Uterus (tissue), 3 donors: ENCODE measurements at regions not wholly inside any gene's neighbourhood (a gene's known extent, or its start where the extent isn't known, plus 50 kb on each side); places are given as distances from the start of the nearest gene placed in this dataset.

ENCODE experiments used
- DNase-seq, 2 donors: peaks; one replicate each; pipeline ENCODE4 v3.0.0-alpha.2; 2019 to 2020
- H3K27ac ChIP-seq, 2 donors: fragments of 200-600 bp; sonication (generic); 1 replicate in 1 of 2; 2 replicates in 1 of 2; pipeline ENCODE4 v1.5.1; 2016 to 2018
- H3K27me3 ChIP-seq, 2 donors: fragments of 200-600 bp; sonication (generic); one replicate each; pipeline ENCODE4 v1.5.1; 2018 to 2019; ENCODE audit warnings: control low read depth in 1 of 2
- H3K36me3 ChIP-seq, 2 donors: fragments of 200-600 bp; sonication (generic); one replicate each; pipeline ENCODE4 v1.5.1; 2019; ENCODE audit warnings: control low read depth in 1 of 2
- H3K4me1 ChIP-seq, 2 donors: fragments of 200-600 bp; sonication (generic); one replicate each; pipeline ENCODE4 v1.5.1; 2018 to 2019; ENCODE audit warnings: control low read depth in 1 of 2
- H3K4me3 ChIP-seq, 2 donors: fragments of 200-600 bp; sonication (generic); 1 replicate in 1 of 2; 2 replicates in 1 of 2; pipeline ENCODE4 v1.5.1; 2018 to 2019; ENCODE audit warnings: mild to moderate bottlenecking in 1 of 2
- H3K9me3 ChIP-seq, 2 donors: fragments of 200-600 bp; sonication (generic); one replicate each; pipeline ENCODE4 v1.5.1; 2019; ENCODE audit warnings: control low read depth in 1 of 2
- POLR2A ChIP-seq, 2 donors: fragments of 450-650 bp; IDR thresholded peaks; one replicate each; pipeline ENCODE4 v1.6.1; 2016; ENCODE audit warnings: antibody characterized with exemption in 2 of 2, mild to moderate bottlenecking in 1 of 2, moderate library complexity in 1 of 2
- intact Hi-C: fragments of 100-400 bp; cut with DNase I; formaldehyde crosslinking; loops from one replicate; pipeline ENCODE4 v1.15.1; 2023; ENCODE audit warnings: low total_unique reads
- TF ChIP-seq, protein P1 (sequence below), 4 experiments: fragments of 200-600 bp in 2 of 4; fragments of 450-650 bp in 2 of 4; sonication (generic) in 2 of 4; IDR thresholded peaks; one replicate each; pipeline ENCODE4 v1.5.1; 2016 to 2019; ENCODE audit warnings: antibody characterized with exemption in 4 of 4, mild to moderate bottlenecking in 2 of 4, moderate library complexity in 1 of 4
- donor health status: DM: yes; HTN: yes; CAD: no.

DNA sequence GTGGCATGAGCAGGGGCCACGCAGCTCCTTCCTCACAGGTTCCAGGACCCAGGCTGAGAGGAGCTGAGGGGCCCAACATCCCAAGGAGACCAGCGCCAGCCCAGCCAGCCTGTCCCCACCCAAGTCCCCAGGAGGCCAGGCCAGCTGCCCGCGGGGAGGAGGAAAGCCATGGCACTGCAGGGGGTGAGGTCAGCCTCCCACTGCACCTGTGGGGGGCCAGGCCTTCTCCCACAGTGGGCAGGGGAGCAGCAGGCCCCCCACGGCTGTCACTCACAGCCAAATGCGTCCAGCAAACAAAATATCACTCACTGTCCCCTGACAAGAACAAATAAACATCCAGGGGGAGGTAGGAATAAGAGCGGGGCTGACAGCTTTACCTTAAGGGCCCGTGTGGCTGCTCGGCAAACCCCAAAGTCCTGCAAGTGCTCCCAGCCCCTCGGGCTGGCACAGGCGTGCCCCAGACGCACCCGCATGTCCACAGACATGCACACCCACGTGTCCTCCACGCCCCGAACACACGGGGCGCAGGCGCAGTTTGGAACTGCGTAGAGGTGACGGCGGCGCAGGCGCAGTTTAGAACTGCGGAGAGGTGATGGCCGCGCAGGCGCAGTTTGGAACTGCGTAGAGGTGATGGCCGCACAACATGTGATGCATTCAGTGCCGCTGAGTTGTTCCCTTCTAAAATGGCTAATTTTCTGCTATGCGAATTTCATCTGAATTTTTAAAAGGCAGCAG is 291.1 kb downstream of the FOXL1 start:
- no peak for DNase-seq
- intact Hi-C loops: no loop called here
- peaks cover 0 to 5% of the 10 kb centered on the region in 2 donors for H3K27me3 ChIP-seq

DNA sequence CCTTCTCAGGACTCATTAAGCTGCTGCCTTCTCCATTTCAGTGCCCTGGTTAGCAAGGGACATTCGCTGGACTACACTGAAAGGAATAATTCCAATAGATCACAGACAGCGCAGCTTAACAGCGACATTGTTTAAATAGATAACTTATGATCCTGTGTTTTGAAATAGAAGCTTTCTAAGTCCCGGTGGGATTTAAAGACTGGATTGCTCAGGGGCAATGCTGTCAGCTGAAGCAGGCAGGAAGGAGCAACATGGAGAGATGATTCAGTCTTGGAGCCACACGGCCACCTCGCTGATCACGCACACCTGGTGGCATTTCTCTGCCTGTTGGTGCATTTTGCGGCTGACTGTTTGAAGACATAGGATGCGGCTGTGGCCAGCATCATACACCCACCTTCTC is 292.0 kb downstream of the FOXL1 start:
- Histone ChIP-seq H3K9me3 (no peaks in the 10 kb centered on the region), H3K27ac (no peak overlapping the region)
- no peak for DNase-seq

More for the DNA sequence above, 291.1 kb downstream of the FOXL1 start:
- Histone ChIP-seq H3K4me3 (no peak overlapping the region), H3K27ac (no peak overlapping the region), H3K9me3 (no peaks in the 10 kb centered on the region), H3K4me1 (no peaks in the 10 kb centered on the region), H3K36me3 (no peaks in the 10 kb centered on the region)
- TF ChIP-seq, protein P1, sequence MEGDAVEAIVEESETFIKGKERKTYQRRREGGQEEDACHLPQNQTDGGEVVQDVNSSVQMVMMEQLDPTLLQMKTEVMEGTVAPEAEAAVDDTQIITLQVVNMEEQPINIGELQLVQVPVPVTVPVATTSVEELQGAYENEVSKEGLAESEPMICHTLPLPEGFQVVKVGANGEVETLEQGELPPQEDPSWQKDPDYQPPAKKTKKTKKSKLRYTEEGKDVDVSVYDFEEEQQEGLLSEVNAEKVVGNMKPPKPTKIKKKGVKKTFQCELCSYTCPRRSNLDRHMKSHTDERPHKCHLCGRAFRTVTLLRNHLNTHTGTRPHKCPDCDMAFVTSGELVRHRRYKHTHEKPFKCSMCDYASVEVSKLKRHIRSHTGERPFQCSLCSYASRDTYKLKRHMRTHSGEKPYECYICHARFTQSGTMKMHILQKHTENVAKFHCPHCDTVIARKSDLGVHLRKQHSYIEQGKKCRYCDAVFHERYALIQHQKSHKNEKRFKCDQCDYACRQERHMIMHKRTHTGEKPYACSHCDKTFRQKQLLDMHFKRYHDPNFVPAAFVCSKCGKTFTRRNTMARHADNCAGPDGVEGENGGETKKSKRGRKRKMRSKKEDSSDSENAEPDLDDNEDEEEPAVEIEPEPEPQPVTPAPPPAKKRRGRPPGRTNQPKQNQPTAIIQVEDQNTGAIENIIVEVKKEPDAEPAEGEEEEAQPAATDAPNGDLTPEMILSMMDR (IDR thresholded peaks at IDR 0.05): no peak
- no peak for TF ChIP-seq POLR2A (IDR thresholded peaks at IDR 0.05)

DNA sequence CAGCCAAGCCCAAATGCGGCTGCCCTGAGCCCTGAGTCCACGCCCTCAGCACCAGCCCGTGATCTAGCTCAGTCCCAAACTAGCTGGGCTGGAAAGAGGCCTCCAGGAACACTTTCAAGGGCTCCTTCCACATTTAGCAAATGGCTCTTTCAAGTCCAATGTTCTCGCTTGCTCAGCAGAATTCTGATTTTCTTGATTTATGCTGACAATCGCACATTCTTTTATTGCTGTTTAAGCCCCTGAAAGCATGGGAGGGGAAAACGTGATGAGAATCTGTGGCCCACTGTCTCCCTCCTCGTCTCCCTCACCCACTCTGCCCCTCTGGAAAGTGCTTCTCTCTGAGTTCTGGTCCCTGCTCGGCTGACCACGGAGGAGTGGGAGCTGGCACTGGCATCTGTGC is 293.8 kb downstream of the FOXL1 start:
- no peak for TF ChIP-seq POLR2A (IDR thresholded peaks at IDR 0.05)
- TF ChIP-seq, protein P1 (IDR thresholded peaks at IDR 0.05): no peak
- DNase-seq: no peak
- peaks cover 0 to 5% of the 10 kb centered on the region in 2 donors for H3K27me3 ChIP-seq

More for the DNA sequence above, 292.0 kb downstream of the FOXL1 start:
- Histone ChIP-seq H3K27me3 (peaks cover 0 to 5% of the 10 kb centered on the region in 2 donors), H3K36me3 (no peaks in the 10 kb centered on the region), H3K4me1 (no peaks in the 10 kb centered on the region), H3K4me3 (no peak overlapping the region)
- TF ChIP-seq POLR2A (IDR thresholded peaks at IDR 0.05): no peak
- TF ChIP-seq, protein P1 (IDR thresholded peaks at IDR 0.05): no peak
- intact Hi-C loops: no loop called here

DNA sequence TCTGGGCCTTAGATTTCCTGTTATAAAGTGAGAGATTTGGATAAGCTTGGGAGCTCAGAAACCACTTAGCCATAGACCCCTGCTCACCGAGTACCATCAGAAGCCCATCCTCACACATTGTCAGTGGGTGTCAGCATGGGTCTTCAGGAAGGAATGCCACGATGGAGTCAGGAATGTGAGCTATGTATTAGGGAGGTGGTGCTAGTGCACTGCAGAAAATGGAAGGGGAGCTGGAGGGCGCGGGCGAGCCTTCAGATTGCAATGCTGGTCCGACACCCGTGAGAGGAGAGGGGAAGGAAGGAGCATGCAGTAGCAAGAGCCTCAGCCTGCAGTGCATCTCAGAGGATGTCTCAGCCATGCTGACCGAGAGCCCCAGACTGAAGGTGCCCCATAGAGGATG is 294.5 kb downstream of the FOXL1 start:
- TF ChIP-seq, protein P1 (IDR thresholded peaks at IDR 0.05): no peak
- no peak for TF ChIP-seq POLR2A (IDR thresholded peaks at IDR 0.05)
- H3K9me3 ChIP-seq: no peaks in the 10 kb centered on the region
- H3K27me3 ChIP-seq: peaks cover 0 to 5% of the 10 kb centered on the region in 2 donors
- no peak overlapping the region for H3K4me3 ChIP-seq
- DNase-seq: no peak
- H3K36me3 ChIP-seq: no peaks in the 10 kb centered on the region
- no peak overlapping the region for H3K27ac ChIP-seq
- H3K4me1 ChIP-seq: no peaks in the 10 kb centered on the region
- intact Hi-C loops: no loop called here

More for the DNA sequence above, 293.8 kb downstream of the FOXL1 start:
- Histone ChIP-seq H3K36me3 (no peaks in the 10 kb centered on the region), H3K4me3 (no peak overlapping the region), H3K27ac (no peak overlapping the region), H3K9me3 (no peaks in the 10 kb centered on the region), H3K4me1 (no peaks in the 10 kb centered on the region)
- intact Hi-C loops: no loop called here

DNA sequence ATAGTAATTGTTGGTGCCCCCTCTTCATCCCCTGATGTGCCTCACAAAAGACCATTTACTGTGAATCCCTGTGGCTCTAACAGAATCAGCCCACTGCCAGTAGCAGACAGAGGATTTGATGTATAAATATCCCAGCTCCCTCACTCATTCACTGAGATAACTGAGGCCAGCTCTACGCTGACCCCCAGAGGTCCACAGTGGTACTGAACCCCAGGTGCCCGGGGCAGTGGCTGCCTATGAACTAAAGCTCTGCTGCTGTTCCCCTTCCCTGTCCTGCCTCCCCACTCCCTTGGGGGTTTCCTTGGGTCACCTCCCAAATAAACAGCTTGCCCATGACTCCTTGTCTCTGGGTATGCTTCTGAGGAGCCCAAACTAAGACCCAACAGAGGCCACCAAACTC is 295.8 kb downstream of the FOXL1 start:
- DNase-seq: no peak
- intact Hi-C loops: no loop called here

More for the DNA sequence above, 295.8 kb downstream of the FOXL1 start:
- no peak overlapping the region for H3K4me3 ChIP-seq
- TF ChIP-seq, protein P1 (IDR thresholded peaks at IDR 0.05): no peak
- no peak for TF ChIP-seq POLR2A (IDR thresholded peaks at IDR 0.05)
- no peaks in the 10 kb centered on the region for H3K9me3 ChIP-seq
- no peaks in the 10 kb centered on the region for H3K36me3 ChIP-seq
- H3K27me3 ChIP-seq: peaks cover 0 to 15% of the 10 kb centered on the region in 2 donors
- H3K4me1 ChIP-seq: no peaks in the 10 kb centered on the region
- H3K27ac ChIP-seq: no peak overlapping the region
